Astrocyte of the cerebellum (primary cell): ENCODE measurements at regions not wholly inside any gene's neighbourhood (a gene's known extent, or its start where the extent isn't known, plus 50 kb on each side); places are given as distances from the start of the nearest gene placed in this dataset.

Experiments
- DNase-seq: peaks from one replicate; pipeline ENCODE4 v3.0.0-alpha.2; 2011; ENCODE audit warnings: low read depth
- H3K4me3 ChIP-seq: 2 replicates; pipeline ENCODE4 v1.5.1; 2011; ENCODE audit warnings: mild to moderate bottlenecking, low read depth, low read length, moderate library complexity
- in situ Hi-C: cut with HindIII; loops from 2 replicates; pipeline ENCODE4 v1.10.0; 2017; ENCODE audit warnings: low sequenced_read_pairs
- TF ChIP-seq, protein P1 (sequence below): IDR thresholded peaks from 2 replicates; pipeline ENCODE4 v1.5.1; 2012; ENCODE audit warnings: low read length, low read depth, moderate library complexity, mild to moderate bottlenecking; ENCODE audit errors: missing control alignments

DNA sequence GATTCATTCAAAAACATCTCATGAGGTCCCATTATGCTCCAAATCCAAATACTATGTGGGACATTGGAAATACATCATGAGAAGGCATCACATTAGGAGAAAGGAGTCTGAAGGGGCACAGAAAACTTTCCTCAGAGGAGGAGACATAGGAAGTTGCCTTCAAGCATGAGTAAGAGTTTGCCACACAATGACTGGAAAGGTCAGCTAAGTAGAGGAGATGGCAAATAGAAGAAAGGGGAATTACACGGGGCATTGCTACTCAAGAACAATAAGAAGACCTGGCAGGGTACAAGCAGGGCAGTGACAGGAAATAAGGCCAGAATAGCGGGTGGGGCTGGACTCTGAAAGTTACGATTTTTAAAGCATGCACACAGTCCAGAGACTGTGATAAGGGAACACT is 231.6 kb downstream of the SPRY2 start:
- in situ Hi-C loops, result no loop called here

GRCh38 chr13:80105350-80105749 is 235.6 kb downstream of the SPRY2 start:
- TF ChIP-seq, protein P1, sequence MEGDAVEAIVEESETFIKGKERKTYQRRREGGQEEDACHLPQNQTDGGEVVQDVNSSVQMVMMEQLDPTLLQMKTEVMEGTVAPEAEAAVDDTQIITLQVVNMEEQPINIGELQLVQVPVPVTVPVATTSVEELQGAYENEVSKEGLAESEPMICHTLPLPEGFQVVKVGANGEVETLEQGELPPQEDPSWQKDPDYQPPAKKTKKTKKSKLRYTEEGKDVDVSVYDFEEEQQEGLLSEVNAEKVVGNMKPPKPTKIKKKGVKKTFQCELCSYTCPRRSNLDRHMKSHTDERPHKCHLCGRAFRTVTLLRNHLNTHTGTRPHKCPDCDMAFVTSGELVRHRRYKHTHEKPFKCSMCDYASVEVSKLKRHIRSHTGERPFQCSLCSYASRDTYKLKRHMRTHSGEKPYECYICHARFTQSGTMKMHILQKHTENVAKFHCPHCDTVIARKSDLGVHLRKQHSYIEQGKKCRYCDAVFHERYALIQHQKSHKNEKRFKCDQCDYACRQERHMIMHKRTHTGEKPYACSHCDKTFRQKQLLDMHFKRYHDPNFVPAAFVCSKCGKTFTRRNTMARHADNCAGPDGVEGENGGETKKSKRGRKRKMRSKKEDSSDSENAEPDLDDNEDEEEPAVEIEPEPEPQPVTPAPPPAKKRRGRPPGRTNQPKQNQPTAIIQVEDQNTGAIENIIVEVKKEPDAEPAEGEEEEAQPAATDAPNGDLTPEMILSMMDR, result no peak
- no peak overlapping the region for H3K4me3 ChIP-seq
- in situ Hi-C loops, result no loop called here
- no peak for DNase-seq

More for the DNA sequence above, 231.6 kb downstream of the SPRY2 start:
- DNase-seq, result no peak
- H3K4me3 ChIP-seq, result no peak overlapping the region
- TF ChIP-seq, protein P1, result no peak

DNA sequence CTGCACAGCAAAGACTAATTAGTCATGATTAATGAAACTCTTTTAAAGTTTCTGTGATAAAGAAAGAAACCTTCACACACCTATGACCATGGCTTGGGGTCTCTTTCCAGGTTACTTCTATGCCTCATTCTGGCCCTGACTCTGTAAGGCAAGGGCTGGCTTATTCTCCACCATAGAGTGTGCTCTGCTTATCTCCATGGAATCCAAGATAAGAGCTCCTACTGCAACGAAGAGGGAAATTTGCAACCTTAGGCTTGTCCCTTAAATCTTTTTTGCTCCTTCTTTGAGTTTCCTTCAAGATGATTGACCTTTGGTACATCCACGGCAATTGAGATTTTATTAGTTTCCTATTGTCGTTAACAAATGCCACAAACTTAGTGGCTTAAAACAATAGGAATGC is 239.9 kb downstream of the SPRY2 start:
- in situ Hi-C loops, result no loop called here
- no peak for DNase-seq
- TF ChIP-seq, protein P1, result no peak
- H3K4me3 ChIP-seq, result no peak overlapping the region

- in situ Hi-C loops, result no loop called here
Measured at GRCh38 chr13:80100636-80101035, 240.3 kb downstream of the SPRY2 start.

DNA sequence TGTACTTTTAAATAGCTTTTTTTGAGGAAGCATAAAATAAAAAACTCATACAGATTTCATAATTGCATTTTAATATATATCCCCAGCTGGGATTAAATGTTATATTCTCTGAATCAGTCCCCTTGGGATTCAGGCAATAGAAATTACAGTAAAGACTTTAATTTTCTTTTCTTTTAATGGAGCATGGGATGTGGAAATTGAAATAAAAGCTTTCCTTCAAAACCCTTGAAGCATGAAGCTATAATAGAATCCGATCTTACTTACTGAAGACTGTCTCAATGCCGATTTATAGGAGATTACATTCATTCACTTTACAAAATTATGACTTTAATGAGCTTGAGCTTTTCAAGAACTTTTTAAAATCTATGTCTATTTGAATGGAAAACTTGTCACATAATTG is 243.4 kb downstream of the SPRY2 start:
- TF ChIP-seq, protein P1, result no peak
- no peak for DNase-seq
- in situ Hi-C loops, result no loop called here
- no peak overlapping the region for H3K4me3 ChIP-seq

More at GRCh38 chr13:80100636-80101035, 240.3 kb downstream of the SPRY2 start:
- DNase-seq, result no peak
- TF ChIP-seq, protein P1, result no peak
- no peak overlapping the region for H3K4me3 ChIP-seq

- DNase-seq, result no peak
- H3K4me3 ChIP-seq, result no peak overlapping the region
- in situ Hi-C loops, result no loop called here
- TF ChIP-seq, protein P1, result no peak
Measured at GRCh38 chr13:80096383-80096782, 244.5 kb downstream of the SPRY2 start.

DNA sequence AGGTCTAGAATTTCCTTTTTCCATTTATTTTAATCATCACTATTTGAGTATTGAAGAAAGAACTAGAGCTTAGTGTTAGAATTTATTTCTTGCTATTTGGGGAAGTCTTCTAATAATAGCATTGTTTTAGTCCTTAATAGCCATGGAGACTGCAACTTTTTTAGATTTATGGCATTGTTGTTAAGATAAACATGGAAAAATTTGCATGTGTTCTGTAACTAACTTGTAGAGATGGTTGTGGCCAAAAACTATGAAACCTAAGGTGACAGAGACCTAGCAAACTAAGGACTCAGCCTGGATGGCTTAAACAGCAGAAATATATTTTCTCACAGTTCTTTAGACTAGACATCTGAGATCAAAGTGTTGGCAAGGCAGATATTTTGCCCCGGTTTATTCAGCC is 246.4 kb downstream of the SPRY2 start:
- DNase-seq, result no peak
- in situ Hi-C loops, result no loop called here
- H3K4me3 ChIP-seq, result no peak overlapping the region
- TF ChIP-seq, protein P1, result no peak
